Mucosa of descending colon (tissue), 3 donors: ENCODE measurements at regions not wholly inside any gene's neighbourhood (a gene's known extent, or its start where the extent isn't known, plus 50 kb on each side); places are given as distances from the start of the nearest gene placed in this dataset.

Experiments used
- ATAC-seq: fragments of 200-7000 bp; cut with Tn5 transposase; one replicate; pipeline ENCODE4 v1.9.1; 2020; ENCODE audit warnings: mild to moderate bottlenecking, moderate library complexity
- DNase-seq, 3 donors: peaks; one replicate each; pipeline ENCODE4 v3.0.0-alpha.2; 2020
- H3K36me3 ChIP-seq: fragments of 200-600 bp; one replicate; pipeline ENCODE4 v1.8.0; 2021; ENCODE audit warnings: low read depth, mild to moderate bottlenecking
- H3K4me1 ChIP-seq: fragments of 200-600 bp; one replicate; pipeline ENCODE4 v1.8.0; 2021; ENCODE audit warnings: low read depth, mild to moderate bottlenecking
- H3K4me3 ChIP-seq: fragments of 200-600 bp; one replicate; pipeline ENCODE4 v1.8.0; 2021; ENCODE audit warnings: mild to moderate bottlenecking
- H3K9me3 ChIP-seq: fragments of 200-600 bp; one replicate; pipeline ENCODE4 v1.8.0; 2021; ENCODE audit warnings: mild to moderate bottlenecking
- CTCF ChIP-seq: fragments of 200-600 bp; IDR thresholded peaks from one replicate; pipeline ENCODE4 v1.8.0; 2022; ENCODE audit warnings: antibody characterized with exemption, mild to moderate bottlenecking
- intact Hi-C, 2 donors: fragments of 100-400 bp; cut with DNase I in 1 of 2; cut with micrococcal nuclease in 1 of 2; formaldehyde crosslinking; loops; one replicate each; pipeline versions ENCODE4 v1.11.0 to v1.11.1; 2022; cut with DNase I, micrococcal nuclease
- donor health status: DM: no; HTN: no; CAD: no; lungs with moderate emphysema.
- donor health status: DM: no; HTN: no; CAD: no.
- donor health status: DM: no; HTN: yes; CAD: no.

GRCh38 chr6:1127597-1128288, 184.2 kb upstream of the FOXQ1 start:
- intact Hi-C loops: no loop called here
- DNase-seq: no peak
- Histone ChIP-seq H3K4me1 (no peaks in the 10 kb centered on the region), H3K9me3 (no peaks in the 10 kb centered on the region), H3K4me3 (no peak overlapping the region), H3K36me3 (no peaks in the 10 kb centered on the region)
- ATAC-seq: no peak
- no peak for TF ChIP-seq CTCF

GRCh38 chr6:1127129-1127528, 184.8 kb upstream of the FOXQ1 start:
- Histone ChIP-seq H3K36me3 (no peaks in the 10 kb centered on the region), H3K9me3 (no peaks in the 10 kb centered on the region), H3K4me3 (no peak overlapping the region), H3K4me1 (no peaks in the 10 kb centered on the region)
- TF ChIP-seq CTCF: no peak
- DNase-seq (no peak), ATAC-seq (no peak)
- intact Hi-C loops: no loop called here

GRCh38 chr6:1126036-1126435, 185.9 kb upstream of the FOXQ1 start:
- Histone ChIP-seq H3K4me3 (no peak overlapping the region), H3K4me1 (no peaks in the 10 kb centered on the region), H3K9me3 (no peaks in the 10 kb centered on the region), H3K36me3 (no peaks in the 10 kb centered on the region)
- TF ChIP-seq CTCF: no peak
- DNase-seq (no peak), ATAC-seq (no peak)
- intact Hi-C loops: no loop called here

GRCh38 chr6:1125297-1125696, 186.6 kb upstream of the FOXQ1 start:
- no peak for TF ChIP-seq CTCF
- DNase-seq (no peak), ATAC-seq (no peak)

GRCh38 chr6:1124885-1125284, 187.0 kb upstream of the FOXQ1 start:
- no peaks in the 10 kb centered on the region for H3K36me3 ChIP-seq
- no peak overlapping the region for H3K4me3 ChIP-seq
- no peak for TF ChIP-seq CTCF
- ATAC-seq (no peak), DNase-seq (no peak)
- no peaks in the 10 kb centered on the region for H3K9me3 ChIP-seq
- intact Hi-C loops: no loop called here
- no peaks in the 10 kb centered on the region for H3K4me1 ChIP-seq

More at GRCh38 chr6:1125297-1125696, 186.6 kb upstream of the FOXQ1 start:
- no peaks in the 10 kb centered on the region for H3K4me1 ChIP-seq
- H3K36me3 ChIP-seq: no peaks in the 10 kb centered on the region
- intact Hi-C loops: no loop called here
- H3K4me3 ChIP-seq: no peak overlapping the region
- H3K9me3 ChIP-seq: no peaks in the 10 kb centered on the region
